Activated T-helper 1 cell treated with anti-CD3 and anti-CD28 coated beads, Interleukin-12 subunit alpha, Interleukin-12 subunit beta, Interleukin-2, Interleukin-4 antibody, amounts not matched to agents 30 ng/mL and 10 ng/mL and 1 ng/mL, durations not matched to agents 14 hours and 24 hours and 36 hours (primary cell): ENCODE measurements at regions not wholly inside any gene's neighbourhood (a gene's known extent, or its start where the extent isn't known, plus 50 kb on each side); places are given as distances from the start of the nearest gene placed in this dataset.

Experiments used
- DNase-seq: peaks from one replicate; pipeline ENCODE4 v3.0.0; 2021; ENCODE audit warnings: low spot score
- H3K27ac Mint-ChIP-seq: one replicate; pipeline ENCODE4 v1.8.0; 2021; ENCODE audit warnings: mild to moderate bottlenecking, mixed read lengths
- H3K27me3 Mint-ChIP-seq: one replicate; pipeline ENCODE4 v1.8.0; 2022; ENCODE audit warnings: mild to moderate bottlenecking, moderate library complexity, mixed read lengths; ENCODE audit not compliant: insufficient read depth
- H3K36me3 Mint-ChIP-seq: one replicate; pipeline ENCODE4 v1.8.0; 2021; ENCODE audit warnings: low read depth, mixed read lengths
- H3K4me1 Mint-ChIP-seq: one replicate; pipeline ENCODE4 v1.8.0; 2021; ENCODE audit warnings: low read depth, mixed read lengths
- H3K4me3 Mint-ChIP-seq: one replicate; pipeline ENCODE4 v1.8.0; 2021; ENCODE audit warnings: mild to moderate bottlenecking, moderate library complexity, mixed read lengths
- H3K9me3 Mint-ChIP-seq: one replicate; pipeline ENCODE4 v1.8.0; 2021; ENCODE audit warnings: mixed read lengths
- intact Hi-C: fragments of 100-400 bp; cut with micrococcal nuclease; formaldehyde crosslinking; loops from one replicate; pipeline ENCODE4 v1.15.1; 2024

GRCh38 chr11:13848031-13848430, 114.5 kb upstream of the SPON1 start:
- Mint-ChIP-seq H3K27ac (no peak overlapping the region), H3K36me3 (no peaks in the 10 kb centered on the region), H3K27me3 (peaks cover 8% of the 10 kb centered on the region), H3K4me3 (no peak overlapping the region), H3K9me3 (no peaks in the 10 kb centered on the region), H3K4me1 (peaks cover 14% of the 10 kb centered on the region)
- intact Hi-C loops, result no loop called here
- DNase-seq, result no peak

GRCh38 chr11:13850231-13851005, 112.1 kb upstream of the SPON1 start:
- Mint-ChIP-seq H3K9me3 (no peaks in the 10 kb centered on the region), H3K36me3 (no peaks in the 10 kb centered on the region)
- intact Hi-C loops, result no loop called here

GRCh38 chr11:13851691-13852090, 110.8 kb upstream of the SPON1 start:
- no peak for DNase-seq
- Mint-ChIP-seq H3K4me3 (no peak overlapping the region), H3K9me3 (no peaks in the 10 kb centered on the region), H3K27ac (no peak overlapping the region), H3K4me1 (peaks cover 14% of the 10 kb centered on the region), H3K36me3 (no peaks in the 10 kb centered on the region), H3K27me3 (peaks cover 11% of the 10 kb centered on the region)
- intact Hi-C loops, result no loop called here

More at GRCh38 chr11:13850231-13851005, 112.1 kb upstream of the SPON1 start:
- Mint-ChIP-seq H3K4me1 (peaks cover 14% of the 10 kb centered on the region), H3K27me3 (peaks cover 11% of the 10 kb centered on the region), H3K27ac (no peak overlapping the region), H3K4me3 (no peak overlapping the region)
- DNase-seq, result no peak

GRCh38 chr11:13852481-13852880, 110.0 kb upstream of the SPON1 start:
- no peaks in the 10 kb centered on the region for H3K9me3 Mint-ChIP-seq

GRCh38 chr11:13857828-13858227, 104.7 kb upstream of the SPON1 start:
- intact Hi-C loops, result no loop called here

More at GRCh38 chr11:13852481-13852880, 110.0 kb upstream of the SPON1 start:
- H3K27me3 Mint-ChIP-seq, result peaks cover 13% of the 10 kb centered on the region
- no peak overlapping the region for H3K27ac Mint-ChIP-seq
- intact Hi-C loops, result no loop called here
- H3K36me3 Mint-ChIP-seq, result no peaks in the 10 kb centered on the region
- H3K4me1 Mint-ChIP-seq, result peaks cover 14% of the 10 kb centered on the region
- no peak overlapping the region for H3K4me3 Mint-ChIP-seq
- DNase-seq, result no peak

GRCh38 chr11:13859892-13860291, 102.6 kb upstream of the SPON1 start:
- intact Hi-C loops, result no loop called here
- Mint-ChIP-seq H3K36me3 (no peaks in the 10 kb centered on the region), H3K9me3 (no peaks in the 10 kb centered on the region)

More at GRCh38 chr11:13857828-13858227, 104.7 kb upstream of the SPON1 start:
- no peak for DNase-seq
- peaks cover 6% of the 10 kb centered on the region for H3K4me1 Mint-ChIP-seq
- H3K27ac Mint-ChIP-seq, result no peak overlapping the region
- no peaks in the 10 kb centered on the region for H3K36me3 Mint-ChIP-seq
- H3K27me3 Mint-ChIP-seq, result peaks cover 7% of the 10 kb centered on the region
- H3K9me3 Mint-ChIP-seq, result no peaks in the 10 kb centered on the region
- H3K4me3 Mint-ChIP-seq, result no peak overlapping the region

GRCh38 chr11:13861411-13861810, 101.1 kb upstream of the SPON1 start:
- intact Hi-C loops, result no loop called here
- Mint-ChIP-seq H3K4me1 (peaks cover 6% of the 10 kb centered on the region), H3K27me3 (peaks cover 5% of the 10 kb centered on the region), H3K9me3 (no peaks in the 10 kb centered on the region), H3K36me3 (no peaks in the 10 kb centered on the region), H3K27ac (no peak overlapping the region), H3K4me3 (no peak overlapping the region)
- no peak for DNase-seq

More at GRCh38 chr11:13859892-13860291, 102.6 kb upstream of the SPON1 start:
- Mint-ChIP-seq H3K27me3 (peaks cover 4% of the 10 kb centered on the region), H3K4me1 (peaks cover 6% of the 10 kb centered on the region), H3K4me3 (no peak overlapping the region), H3K27ac (no peak overlapping the region)
- no peak for DNase-seq

- Mint-ChIP-seq H3K27me3 (peaks cover 2% of the 10 kb centered on the region), H3K36me3 (no peaks in the 10 kb centered on the region), H3K27ac (no peak overlapping the region), H3K9me3 (no peaks in the 10 kb centered on the region), H3K4me3 (no peak overlapping the region), H3K4me1 (peaks cover 8% of the 10 kb centered on the region)
- intact Hi-C loops, result no loop called here
- no peak for DNase-seq
Observed at GRCh38 chr11:13862845-13863392, 99.6 kb upstream of the SPON1 start.

GRCh38 chr11:13868710-13869397, 93.7 kb upstream of the SPON1 start:
- peaks cover 3% of the 10 kb centered on the region for H3K9me3 Mint-ChIP-seq
- H3K4me3 Mint-ChIP-seq, result peak overlapping the region; percentile 31
- peak; percentile 25 for DNase-seq
- no peaks in the 10 kb centered on the region for H3K36me3 Mint-ChIP-seq
- H3K27ac Mint-ChIP-seq, result peak overlapping the region; percentile 71
- peaks cover 12% of the 10 kb centered on the region for H3K27me3 Mint-ChIP-seq
- intact Hi-C loops, result loop anchor here (1.0 to 5.0 kb wide), 3 partner anchors 73 to 662 kb away; no protein-coding TSS in a partner anchor
- H3K4me1 Mint-ChIP-seq, result peaks cover 35% of the 10 kb centered on the region

- H3K27ac Mint-ChIP-seq, result peak overlapping the region; percentile 71
- peaks cover 3% of the 10 kb centered on the region for H3K9me3 Mint-ChIP-seq
- H3K4me1 Mint-ChIP-seq, result peaks cover 35% of the 10 kb centered on the region
- no peak for DNase-seq
- intact Hi-C loops, result loop anchor here (1.0 to 5.0 kb wide), 3 partner anchors 73 to 662 kb away; no protein-coding TSS in a partner anchor
- H3K27me3 Mint-ChIP-seq, result peaks cover 12% of the 10 kb centered on the region
- H3K36me3 Mint-ChIP-seq, result no peaks in the 10 kb centered on the region
- peak overlapping the region; percentile 31 for H3K4me3 Mint-ChIP-seq
Observed at GRCh38 chr11:13869398-13869886, 93.1 kb upstream of the SPON1 start.

GRCh38 chr11:13874597-13874996, 87.9 kb upstream of the SPON1 start:
- Mint-ChIP-seq H3K27ac (no peak overlapping the region), H3K27me3 (peaks cover 10% of the 10 kb centered on the region), H3K9me3 (peaks cover 3% of the 10 kb centered on the region), H3K4me3 (no peak overlapping the region), H3K36me3 (no peaks in the 10 kb centered on the region), H3K4me1 (peaks cover 19% of the 10 kb centered on the region)
- intact Hi-C loops, result loop anchor here (5.0 kb wide), 2 partner anchors 48 to 207 kb away; partner anchors contain the start of gene FAR1
- DNase-seq, result no peak

GRCh38 chr11:13875643-13876042, 86.9 kb upstream of the SPON1 start:
- DNase-seq, result no peak
- intact Hi-C loops, result no loop called here
- no peaks in the 10 kb centered on the region for H3K36me3 Mint-ChIP-seq
- H3K9me3 Mint-ChIP-seq, result peaks cover 3% of the 10 kb centered on the region
- H3K27ac Mint-ChIP-seq, result no peak overlapping the region
- peaks cover 11% of the 10 kb centered on the region for H3K4me1 Mint-ChIP-seq
- no peak overlapping the region for H3K4me3 Mint-ChIP-seq
- peaks cover 8% of the 10 kb centered on the region for H3K27me3 Mint-ChIP-seq

GRCh38 chr11:13876423-13876822, 86.1 kb upstream of the SPON1 start:
- Mint-ChIP-seq H3K4me1 (peaks cover 9% of the 10 kb centered on the region), H3K27ac (no peak overlapping the region), H3K4me3 (no peak overlapping the region), H3K9me3 (peaks cover 2% of the 10 kb centered on the region), H3K36me3 (no peaks in the 10 kb centered on the region), H3K27me3 (peaks cover 6% of the 10 kb centered on the region)
- intact Hi-C loops, result no loop called here
- DNase-seq, result no peak
